ENCODE measurements at regions not wholly inside any gene's neighbourhood (a gene's known extent, or its start where the extent isn't known, plus 50 kb on each side); places are given as distances from the start of the nearest gene placed in this dataset.

GRCh38 chrX:104419211-104419610 lies 146.8 kb upstream of the IL1RAPL2 start:
- H3K36me3 ChIP-seq (ENCODE audit: insufficient read depth in 1 of 2, low read depth in 1 of 2) = no peaks in the 10 kb centered on the region
- no peaks in the 10 kb centered on the region for H3K4me1 ChIP-seq
- ATAC-seq = no peak
- H3K4me3 ChIP-seq = no peak overlapping the region
- TF ChIP-seq CTCF (IDR thresholded peaks at IDR 0.05) = no peak
- WGBS, 3 donors = 60 to 94% (median 86%) methylated on average over 1 of the region's 1 CpG
- H3K27me3 ChIP-seq (ENCODE audit: insufficient read depth in 3 of 3, low read length in 2 of 3) = no peaks in the 10 kb centered on the region
- peaks cover 15% of the 10 kb centered on the region for H3K9me3 ChIP-seq
- intact Hi-C loops (cut with DNase I) = no loop called here
- no peak overlapping the region for H3K27ac ChIP-seq
- no peak for DNase-seq

GRCh38 chrX:104411800-104412199 lies 154.2 kb upstream of the IL1RAPL2 start:
- Histone ChIP-seq H3K4me1 (no peaks in the 10 kb centered on the region), H3K27me3 (ENCODE audit: insufficient read depth in 3 of 3, low read length in 2 of 3) (peaks cover 0 to 4% (median 0%) of the 10 kb centered on the region in 3 donors), H3K9me3 (no peaks in the 10 kb centered on the region), H3K4me3 (no peak overlapping the region), H3K27ac (no peak overlapping the region), H3K36me3 (ENCODE audit: insufficient read depth in 1 of 2, low read depth in 1 of 2) (no peaks in the 10 kb centered on the region)
- no peak for ATAC-seq
- DNase-seq = no peak
- no peak for TF ChIP-seq CTCF (IDR thresholded peaks at IDR 0.05)
- WGBS, 3 donors = 71 to 77% (median 76%) methylated on average over 3 of the region's 3 CpGs
- intact Hi-C loops (cut with DNase I) = no loop called here

GRCh38 chrX:104400387-104400786 lies 145.7 kb upstream of the ESX1 start:
- Histone ChIP-seq H3K27me3 (ENCODE audit: insufficient read depth in 3 of 3, low read length in 2 of 3) (peaks cover 0 to 6% (median 0%) of the 10 kb centered on the region in 3 donors), H3K9me3 (peaks cover 8% of the 10 kb centered on the region), H3K4me1 (no peaks in the 10 kb centered on the region), H3K27ac (no peak overlapping the region), H3K36me3 (ENCODE audit: insufficient read depth in 1 of 2, low read depth in 1 of 2) (no peaks in the 10 kb centered on the region), H3K4me3 (no peak overlapping the region)
- intact Hi-C loops (cut with DNase I) = no loop called here
- WGBS, 3 donors = 96 to 98% (median 97%) methylated on average over 1 of the region's 1 CpG
- no peak for DNase-seq
- no peak for TF ChIP-seq CTCF (IDR thresholded peaks at IDR 0.05)
- ATAC-seq = no peak

GRCh38 chrX:104392350-104392749 lies 137.6 kb upstream of the ESX1 start:
- WGBS, 3 donors = 54 to 67% (median 57%) methylated on average over 4 of the region's 4 CpGs
- no peaks in the 10 kb centered on the region for H3K4me1 ChIP-seq
- H3K9me3 ChIP-seq = no peaks in the 10 kb centered on the region
- no peak overlapping the region for H3K27ac ChIP-seq
- H3K36me3 ChIP-seq (ENCODE audit: insufficient read depth in 1 of 2, low read depth in 1 of 2) = no peaks in the 10 kb centered on the region
- no peak for ATAC-seq
- no peak for TF ChIP-seq CTCF (IDR thresholded peaks at IDR 0.05)
- no peak overlapping the region for H3K4me3 ChIP-seq
- H3K27me3 ChIP-seq (ENCODE audit: insufficient read depth in 3 of 3, low read length in 2 of 3) = peaks cover 0 to 23% (median 0%) of the 10 kb centered on the region in 3 donors
- intact Hi-C loops (cut with DNase I) = no loop called here
- DNase-seq = no peak

- Histone ChIP-seq H3K9me3 (no peaks in the 10 kb centered on the region), H3K27me3 (ENCODE audit: insufficient read depth in 3 of 3, low read length in 2 of 3) (peaks cover 0 to 22% (median 0%) of the 10 kb centered on the region in 3 donors), H3K36me3 (ENCODE audit: insufficient read depth in 1 of 2, low read depth in 1 of 2) (no peaks in the 10 kb centered on the region), H3K4me3 (no peak overlapping the region), H3K27ac (no peak overlapping the region), H3K4me1 (no peaks in the 10 kb centered on the region)
- intact Hi-C loops (cut with DNase I) = no loop called here
- ATAC-seq (no peak), DNase-seq (no peak)
- TF ChIP-seq CTCF (IDR thresholded peaks at IDR 0.05) = no peak
- WGBS, 3 donors = 72 to 82% (median 73%) methylated on average over 4 of the region's 4 CpGs
Observed at GRCh38 chrX:104391906-104392305, 137.2 kb upstream of the ESX1 start.

All from psoas muscle (tissue), 7 donors.